GM23338 (cell line): ENCODE measurements at regions not wholly inside any gene's neighbourhood (a gene's known extent, or its start where the extent isn't known, plus 50 kb on each side); places are given as distances from the start of the nearest gene placed in this dataset.

Experiments used
- ATAC-seq: fragments of 200-7000 bp; cut with Tn5 transposase; 3 replicates; pipeline ENCODE4 v1.9.1; 2020
- DNase-seq: peaks from one replicate; pipeline ENCODE4 v3.0.0-alpha.2; 2015; ENCODE audit warnings: low spot score
- H2AFZ ChIP-seq: fragments of 200-600 bp; sonication (generic); 2 replicates; pipeline ENCODE4 v1.8.0; 2016; ENCODE audit warnings: antibody characterized with exemption, mild to moderate bottlenecking, moderate library complexity
- H3F3A ChIP-seq: fragments of 200-600 bp; sonication (generic); replicated peaks from 2 replicates; pipeline ENCODE4 v1.8.0; 2017; ENCODE audit warnings: antibody characterized with exemption, mixed run types, low read depth
- H3K27ac ChIP-seq: fragments of 200-600 bp; sonication (generic); 2 replicates; pipeline ENCODE4 v1.6.1; 2016; ENCODE audit warnings: low read depth
- H3K27me3 ChIP-seq: fragments of 200-600 bp; sonication (generic); 2 replicates; pipeline ENCODE4 v1.8.0; 2016; ENCODE audit warnings: mild to moderate bottlenecking, mixed run types, moderate library complexity; ENCODE audit not compliant: insufficient read depth
- H3K36me3 ChIP-seq: fragments of 200-600 bp; sonication (generic); 2 replicates; pipeline ENCODE4 v1.8.0; 2016; ENCODE audit warnings: mild to moderate bottlenecking; ENCODE audit not compliant: insufficient read depth
- H3K4me1 ChIP-seq: fragments of 200-600 bp; sonication (generic); 2 replicates; pipeline ENCODE4 v1.8.0; 2016; ENCODE audit warnings: mild to moderate bottlenecking, moderate library complexity; ENCODE audit not compliant: insufficient read depth
- H3K4me2 ChIP-seq: fragments of 200-600 bp; sonication (generic); 2 replicates; pipeline ENCODE4 v1.7.1; 2017; ENCODE audit warnings: mixed run types
- H3K4me3 ChIP-seq: fragments of 200-600 bp; sonication (generic); 2 replicates; pipeline ENCODE4 v1.6.1; 2016; ENCODE audit warnings: mixed run types
- H3K79me2 ChIP-seq: fragments of 200-600 bp; sonication (generic); replicated peaks from 2 replicates; pipeline ENCODE4 v1.8.0; 2017; ENCODE audit warnings: mild to moderate bottlenecking; ENCODE audit not compliant: insufficient read depth
- H3K9me2 ChIP-seq: fragments of 200-600 bp; sonication (generic); 2 replicates; pipeline ENCODE4 v1.8.0; 2017; ENCODE audit not compliant: insufficient read depth
- H4K20me1 ChIP-seq: fragments of 200-600 bp; sonication (generic); replicated peaks from 2 replicates; pipeline ENCODE4 v1.8.0; 2017; ENCODE audit warnings: mild to moderate bottlenecking; ENCODE audit not compliant: insufficient read depth
- H3K27ac Mint-ChIP-seq: 2 replicates; pipeline ENCODE4 v1.8.0; 2020; ENCODE audit warnings: inconsistent platforms, mild to moderate bottlenecking, moderate library complexity, mixed read lengths
- H3K27me3 Mint-ChIP-seq: 3 replicates; pipeline ENCODE4 v1.8.0; 2022; ENCODE audit warnings: low read depth, mild to moderate bottlenecking, moderate library complexity, mixed read lengths, inconsistent platforms; ENCODE audit not compliant: insufficient read depth, poor library complexity
- H3K36me3 Mint-ChIP-seq: 3 replicates; pipeline ENCODE4 v1.8.0; 2021; ENCODE audit warnings: low read depth, mild to moderate bottlenecking, inconsistent platforms, moderate library complexity, mixed read lengths
- H3K4me1 Mint-ChIP-seq: 3 replicates; pipeline ENCODE4 v1.8.0; 2020; ENCODE audit warnings: mild to moderate bottlenecking, inconsistent platforms, mixed read lengths
- H3K4me3 Mint-ChIP-seq: 3 replicates; pipeline ENCODE4 v1.8.0; 2021; ENCODE audit warnings: moderate library complexity, mild to moderate bottlenecking, inconsistent platforms, mixed read lengths
- H3K9me3 Mint-ChIP-seq: 3 replicates; pipeline ENCODE4 v1.8.0; 2020; ENCODE audit warnings: moderate library complexity, mild to moderate bottlenecking, inconsistent platforms, mixed read lengths
- NANOG ChIP-seq: IDR thresholded peaks from 2 replicates; pipeline ENCODE4 v1.6.1; 2016; ENCODE audit warnings: antibody characterized with exemption, borderline replicate concordance
- POLR2AphosphoS5 ChIP-seq: IDR thresholded peaks from 2 replicates; pipeline ENCODE4 v1.6.1; 2016; ENCODE audit warnings: antibody characterized with exemption, low read depth
- ZNF331 ChIP-seq: fragments of 250-450 bp; sonication (Bioruptor Pico); IDR thresholded peaks from 2 replicates; pipeline ENCODE4 v1.5.0; 2020; ENCODE audit warnings: low read depth, mild to moderate bottlenecking, moderate library complexity
- ZNF462 ChIP-seq: fragments of 250-450 bp; sonication (Bioruptor Pico); IDR thresholded peaks from 2 replicates; pipeline ENCODE4 v1.5.0; 2020; ENCODE audit warnings: mild to moderate bottlenecking, moderate library complexity
- TF ChIP-seq, protein P1 (sequence below): IDR thresholded peaks from one replicate; pipeline ENCODE4 v1.6.1; 2018; ENCODE audit warnings: antibody characterized with exemption; ENCODE audit not compliant: unreplicated experiment

GRCh38 chr2:19028587-19029375 lies 329.6 kb downstream of the OSR1 start (continued):
- TF ChIP-seq ZNF462 (CRISPR knock-in tag) = no peak

- Histone ChIP-seq H3K27me3 (no peaks in the 10 kb centered on the region), H2AFZ (no peak overlapping the region), H3K27ac (no peak overlapping the region), H4K20me1 (no peaks in the 10 kb centered on the region), H3K79me2 (no peaks in the 10 kb centered on the region), H3F3A (no peaks in the 10 kb centered on the region), H3K4me3 (no peak overlapping the region), H3K4me1 (no peaks in the 10 kb centered on the region), H3K36me3 (no peaks in the 10 kb centered on the region), H3K9me2 (peaks cover 1% of the 10 kb centered on the region; the same call in 1 of the 2 replicates), H3K4me2 (no peak overlapping the region)
- no peak for ATAC-seq
- Mint-ChIP-seq H3K9me3 (no peaks in the 10 kb centered on the region), H3K4me1 (peaks cover 7% of the 10 kb centered on the region; the same call in 2 of the 3 replicates), H3K4me3 (no peak overlapping the region), H3K27me3 (peaks cover 2% of the 10 kb centered on the region), H3K27ac (peak overlapping the region; percentile 66), H3K36me3 (no peaks in the 10 kb centered on the region)
- no peak for DNase-seq
- TF ChIP-seq ZNF462 (CRISPR knock-in tag) = no peak
- TF ChIP-seq POLR2AphosphoS5 = no peak
- no peak for TF ChIP-seq NANOG
- TF ChIP-seq ZNF331 (CRISPR knock-in tag) = no peak
- TF ChIP-seq, protein P1, sequence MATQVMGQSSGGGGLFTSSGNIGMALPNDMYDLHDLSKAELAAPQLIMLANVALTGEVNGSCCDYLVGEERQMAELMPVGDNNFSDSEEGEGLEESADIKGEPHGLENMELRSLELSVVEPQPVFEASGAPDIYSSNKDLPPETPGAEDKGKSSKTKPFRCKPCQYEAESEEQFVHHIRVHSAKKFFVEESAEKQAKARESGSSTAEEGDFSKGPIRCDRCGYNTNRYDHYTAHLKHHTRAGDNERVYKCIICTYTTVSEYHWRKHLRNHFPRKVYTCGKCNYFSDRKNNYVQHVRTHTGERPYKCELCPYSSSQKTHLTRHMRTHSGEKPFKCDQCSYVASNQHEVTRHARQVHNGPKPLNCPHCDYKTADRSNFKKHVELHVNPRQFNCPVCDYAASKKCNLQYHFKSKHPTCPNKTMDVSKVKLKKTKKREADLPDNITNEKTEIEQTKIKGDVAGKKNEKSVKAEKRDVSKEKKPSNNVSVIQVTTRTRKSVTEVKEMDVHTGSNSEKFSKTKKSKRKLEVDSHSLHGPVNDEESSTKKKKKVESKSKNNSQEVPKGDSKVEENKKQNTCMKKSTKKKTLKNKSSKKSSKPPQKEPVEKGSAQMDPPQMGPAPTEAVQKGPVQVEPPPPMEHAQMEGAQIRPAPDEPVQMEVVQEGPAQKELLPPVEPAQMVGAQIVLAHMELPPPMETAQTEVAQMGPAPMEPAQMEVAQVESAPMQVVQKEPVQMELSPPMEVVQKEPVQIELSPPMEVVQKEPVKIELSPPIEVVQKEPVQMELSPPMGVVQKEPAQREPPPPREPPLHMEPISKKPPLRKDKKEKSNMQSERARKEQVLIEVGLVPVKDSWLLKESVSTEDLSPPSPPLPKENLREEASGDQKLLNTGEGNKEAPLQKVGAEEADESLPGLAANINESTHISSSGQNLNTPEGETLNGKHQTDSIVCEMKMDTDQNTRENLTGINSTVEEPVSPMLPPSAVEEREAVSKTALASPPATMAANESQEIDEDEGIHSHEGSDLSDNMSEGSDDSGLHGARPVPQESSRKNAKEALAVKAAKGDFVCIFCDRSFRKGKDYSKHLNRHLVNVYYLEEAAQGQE = no peak
Measured at GRCh38 chr2:19027626-19028025, 330.8 kb downstream of the OSR1 start.
